ENCODE measurements at regions not wholly inside any gene's neighbourhood (a gene's known extent, or its start where the extent isn't known, plus 50 kb on each side); places are given as distances from the start of the nearest gene placed in this dataset.

DNA sequence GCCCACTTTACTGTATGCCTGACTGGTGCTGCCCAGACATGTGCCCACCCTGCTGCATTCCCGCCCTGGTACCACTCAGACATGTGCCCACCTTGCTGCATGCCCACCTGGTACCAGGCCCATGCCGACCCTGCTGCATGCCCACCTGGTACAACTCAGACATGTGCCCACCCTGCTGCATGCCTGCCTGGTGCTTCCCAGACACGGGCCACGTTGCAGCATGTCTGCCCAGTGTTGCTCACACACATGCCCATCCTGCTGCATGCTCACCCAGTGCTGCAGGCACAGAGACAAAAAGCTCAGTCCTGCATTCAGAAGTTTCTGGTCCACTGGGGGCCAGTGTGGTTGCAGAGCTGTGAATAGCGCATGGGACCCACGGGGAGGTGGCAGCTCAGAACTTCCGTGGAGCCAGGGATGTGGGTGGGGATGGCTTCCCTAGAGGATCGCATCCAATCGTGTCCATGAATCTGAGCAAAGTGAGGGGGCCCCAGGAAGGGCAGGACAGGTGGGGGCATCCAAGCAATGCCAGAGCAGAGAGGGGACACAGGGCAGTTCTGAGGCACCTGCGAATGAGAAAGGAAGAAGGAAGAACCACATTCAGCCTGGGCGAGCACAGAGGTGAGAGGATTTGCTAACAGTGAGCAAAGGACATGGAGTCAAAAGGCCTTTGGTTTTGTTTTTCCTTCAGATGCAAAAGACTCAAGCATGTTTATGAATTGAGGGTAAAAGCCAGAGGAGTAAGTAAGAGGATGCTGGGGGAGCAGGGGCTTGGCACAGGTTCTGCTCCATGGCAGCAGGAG lies 175.9 kb upstream of the C14orf180 start:
- TF ChIP-seq POLR2A (IDR thresholded peaks at IDR 0.05; ENCODE audit: low read length) (no peak), GATA1 (IDR thresholded peaks at IDR 0.05; ENCODE audit: low read depth, low read length) (no peak)

Measured in erythroblast (primary cell).